Ishikawa (cell line): ENCODE measurements at regions not wholly inside any gene's neighbourhood (a gene's known extent, or its start where the extent isn't known, plus 50 kb on each side); places are given as distances from the start of the nearest gene placed in this dataset.

Source experiments
- CREB1 ChIP-seq: IDR thresholded peaks from 2 replicates; pipeline ENCODE4 v1.6.1; 2012; ENCODE audit warnings: low read depth
- TAF1 ChIP-seq: IDR thresholded peaks from 2 replicates; pipeline ENCODE4 v1.6.1; 2012; ENCODE audit warnings: low read depth, mild to moderate bottlenecking
- TF ChIP-seq, protein P1 (sequence below): IDR thresholded peaks from 2 replicates; pipeline ENCODE4 v1.6.1; 2012

DNA sequence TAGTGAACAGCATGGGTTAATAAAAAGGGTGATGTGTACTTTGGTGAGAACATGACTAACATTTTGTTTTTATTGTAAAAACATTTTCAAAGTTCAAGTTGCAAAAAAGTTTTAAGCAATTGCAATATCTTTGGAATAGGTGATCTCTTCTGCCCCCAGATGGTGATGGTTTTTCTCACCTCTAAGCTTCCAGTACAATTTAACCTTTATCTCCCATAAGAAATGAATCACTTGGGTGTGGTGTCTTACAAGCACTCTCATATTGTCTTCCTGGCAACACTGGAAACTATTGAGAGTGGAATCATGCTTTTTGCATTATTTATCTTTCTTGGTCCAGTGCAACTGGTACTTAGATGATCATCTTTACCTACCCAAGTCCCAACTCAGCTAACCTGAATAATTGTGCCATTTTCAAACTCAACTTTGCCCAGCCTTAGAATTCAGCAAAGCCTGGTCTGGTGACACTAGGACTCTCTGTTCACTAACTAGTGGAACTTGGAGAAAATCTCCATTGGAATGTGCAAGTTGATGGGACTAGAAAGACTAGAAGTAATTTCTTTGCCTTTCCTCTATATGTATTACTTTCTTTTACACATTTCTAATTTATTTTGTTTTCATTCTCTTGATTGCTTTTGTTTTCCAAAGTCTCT lies 964.7 kb upstream of the ZEB2 start:
- TF ChIP-seq, protein P1, sequence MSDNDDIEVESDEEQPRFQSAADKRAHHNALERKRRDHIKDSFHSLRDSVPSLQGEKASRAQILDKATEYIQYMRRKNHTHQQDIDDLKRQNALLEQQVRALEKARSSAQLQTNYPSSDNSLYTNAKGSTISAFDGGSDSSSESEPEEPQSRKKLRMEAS: no peak
- TF ChIP-seq CREB1 (no peak), TAF1 (no peak)
